Coronary artery (tissue), 2 donors: ENCODE measurements at regions not wholly inside any gene's neighbourhood (a gene's known extent, or its start where the extent isn't known, plus 50 kb on each side); places are given as distances from the start of the nearest gene placed in this dataset.
"Not testable (repeated sequence)": the region's sequence is repeated elsewhere in the genome, so short reads cannot be mapped to it uniquely, and the experiment has no call there.

Experiments
- DNase-seq: peaks from one replicate; pipeline ENCODE4 v3.0.0-alpha.2; 2017; ENCODE audit warnings: low spot score
- H3K27ac ChIP-seq, 2 donors: fragments of 200-600 bp; sonication (generic); one replicate each; pipeline ENCODE4 v1.5.1; 2016 to 2019
- H3K4me3 ChIP-seq: fragments of 200-600 bp; sonication (generic); 2 replicates; pipeline ENCODE4 v1.5.1; 2016; ENCODE audit warnings: mild to moderate bottlenecking, moderate library complexity
- CTCF ChIP-seq: fragments of 200-600 bp; sonication (generic); IDR thresholded peaks from one replicate; pipeline ENCODE4 v1.5.1; 2019; ENCODE audit warnings: antibody characterized with exemption

- Histone ChIP-seq H3K27ac (no peak overlapping the region), H3K4me3 (no peak overlapping the region)
- no peak for DNase-seq
- no peak for TF ChIP-seq CTCF
These were observed 809.4 kb downstream of the PRELID2 start for GRCh38 chr5:145025775-145026174.

GRCh38 chr5:145015146-145015545, 820.0 kb downstream of the PRELID2 start:
- H3K4me3 ChIP-seq = no peak overlapping the region
- no peak for DNase-seq
- no peak overlapping the region for H3K27ac ChIP-seq
- no peak for TF ChIP-seq CTCF

- TF ChIP-seq CTCF = no peak
- DNase-seq = no peak
- Histone ChIP-seq H3K27ac (no peak overlapping the region), H3K4me3 (no peak overlapping the region)
These were observed 821.0 kb downstream of the PRELID2 start for GRCh38 chr5:145014109-145014508.

GRCh38 chr5:145010834-145011233, 824.3 kb downstream of the PRELID2 start:
- no peak for TF ChIP-seq CTCF
- DNase-seq = no peak
- Histone ChIP-seq H3K4me3 (no peak overlapping the region), H3K27ac (no peak overlapping the region)

- no peak for TF ChIP-seq CTCF
- no peak for DNase-seq
These were observed 826.1 kb downstream of the PRELID2 start for GRCh38 chr5:145008876-145009530.

GRCh38 chr5:144994356-144994755, 823.7 kb downstream of the KCTD16 start:
- DNase-seq, H3K27ac ChIP-seq, H3K4me3 ChIP-seq: not testable (repeated sequence)

More at GRCh38 chr5:145008876-145009530, 826.1 kb downstream of the PRELID2 start:
- H3K27ac ChIP-seq = no peak overlapping the region
- no peak overlapping the region for H3K4me3 ChIP-seq

GRCh38 chr5:144983101-144983500, 812.4 kb downstream of the KCTD16 start:
- Histone ChIP-seq H3K4me3 (no peak overlapping the region), H3K27ac (no peak overlapping the region)
- TF ChIP-seq CTCF = no peak
- DNase-seq = no peak
